SK-N-SH treated with all-trans-retinoic acid at 6 μM for 48 hours (cell line): ENCODE measurements at regions not wholly inside any gene's neighbourhood (a gene's known extent, or its start where the extent isn't known, plus 50 kb on each side); places are given as distances from the start of the nearest gene placed in this dataset.

Experiments used
- ARNTL ChIP-seq: fragments of 450-650 bp; formaldehyde crosslinking; IDR thresholded peaks from 2 replicates; pipeline ENCODE4 v1.5.0; 2020; ENCODE audit warnings: low read depth, mild to moderate bottlenecking, moderate library complexity, borderline replicate concordance
- CSRNP3 ChIP-seq: fragments of 250-450 bp; sonication (Bioruptor Pico); IDR thresholded peaks from 2 replicates; pipeline ENCODE4 v1.5.1; 2021; ENCODE audit warnings: mild to moderate bottlenecking, moderate library complexity
- ESRRG ChIP-seq: fragments of 250-450 bp; sonication (Bioruptor Pico); IDR thresholded peaks from 2 replicates; pipeline ENCODE4 v1.6.1; 2021; ENCODE audit warnings: mild to moderate bottlenecking
- GLIS3 ChIP-seq: fragments of 250-450 bp; sonication (Bioruptor Pico); IDR thresholded peaks from 2 replicates; pipeline ENCODE4 v1.5.0; 2020; ENCODE audit warnings: mild to moderate bottlenecking, moderate library complexity
- ISL1 ChIP-seq: fragments of 250-450 bp; sonication (Bioruptor Pico); IDR thresholded peaks from 2 replicates; pipeline ENCODE4 v2.1.2; 2022; ENCODE audit warnings: mild to moderate bottlenecking, moderate library complexity
- PATZ1 ChIP-seq: fragments of 250-450 bp; sonication (Bioruptor Pico); IDR thresholded peaks from 2 replicates; pipeline ENCODE4 v1.8.0; 2020; ENCODE audit warnings: mild to moderate bottlenecking, moderate library complexity, borderline replicate concordance
- RARB ChIP-seq: fragments of 250-450 bp; sonication (Bioruptor Pico); IDR thresholded peaks from 2 replicates; pipeline ENCODE4 v1.8.0; 2021; ENCODE audit warnings: mild to moderate bottlenecking, moderate library complexity
- SNAI2 ChIP-seq: fragments of 250-450 bp; sonication (Bioruptor Pico); IDR thresholded peaks from 2 replicates; pipeline ENCODE4 v1.5.0; 2020; ENCODE audit warnings: mild to moderate bottlenecking, moderate library complexity
- TOX ChIP-seq: fragments of 250-450 bp; sonication (Bioruptor Pico); IDR thresholded peaks from 2 replicates; pipeline ENCODE4 v1.8.0; 2021; ENCODE audit warnings: mild to moderate bottlenecking, moderate library complexity, borderline replicate concordance
- TSHZ2 ChIP-seq: fragments of 250-450 bp; sonication (Bioruptor Pico); IDR thresholded peaks from 2 replicates; pipeline ENCODE4 v1.5.0; 2020; ENCODE audit warnings: mild to moderate bottlenecking, moderate library complexity
- ZFP3 ChIP-seq: fragments of 250-450 bp; sonication (Bioruptor Pico); IDR thresholded peaks from 2 replicates; pipeline ENCODE4 v1.5.0; 2020; ENCODE audit warnings: mild to moderate bottlenecking, moderate library complexity
- ZFP30 ChIP-seq: fragments of 450-650 bp; formaldehyde crosslinking; IDR thresholded peaks from 2 replicates; pipeline ENCODE4 v1.5.0; 2022; ENCODE audit warnings: mild to moderate bottlenecking, moderate library complexity
- ZNF565 ChIP-seq: fragments of 450-650 bp; formaldehyde crosslinking; conservative IDR thresholded peaks from 2 replicates; pipeline ENCODE4 v1.5.0; 2020; ENCODE audit warnings: low read depth, mild to moderate bottlenecking, moderate library complexity

GRCh38 chr12:91706466-91706865, 439.2 kb downstream of the BTG1 start:
- TF ChIP-seq CSRNP3 (CRISPR knock-in tag) (no peak), ISL1 (CRISPR knock-in tag) (no peak), TOX (no peak), PATZ1 (no peak), ARNTL (CRISPR knock-in tag) (no peak), ESRRG (no peak), SNAI2 (CRISPR knock-in tag) (no peak), TSHZ2 (no peak), RARB (CRISPR knock-in tag) (no peak), ZFP3 (CRISPR knock-in tag) (no peak), ZNF565 (CRISPR knock-in tag) (no peak), GLIS3 (CRISPR knock-in tag) (no peak), ZFP30 (CRISPR knock-in tag) (no peak)
